M059J (cell line): ENCODE measurements at regions not wholly inside any gene's neighbourhood (a gene's known extent, or its start where the extent isn't known, plus 50 kb on each side); places are given as distances from the start of the nearest gene placed in this dataset.
"Not testable (repeated sequence)": the region's sequence is repeated elsewhere in the genome, so short reads cannot be mapped to it uniquely, and the experiment has no call there.

ENCODE experiments used
- DNase-seq: peaks from one replicate; pipeline ENCODE4 v3.0.0-alpha.2; 2012; ENCODE audit warnings: low read depth

GRCh38 chr13:104979281-104980030 lies 1556.0 kb downstream of the EFNB2 start:
- DNase-seq, result no peak

DNA sequence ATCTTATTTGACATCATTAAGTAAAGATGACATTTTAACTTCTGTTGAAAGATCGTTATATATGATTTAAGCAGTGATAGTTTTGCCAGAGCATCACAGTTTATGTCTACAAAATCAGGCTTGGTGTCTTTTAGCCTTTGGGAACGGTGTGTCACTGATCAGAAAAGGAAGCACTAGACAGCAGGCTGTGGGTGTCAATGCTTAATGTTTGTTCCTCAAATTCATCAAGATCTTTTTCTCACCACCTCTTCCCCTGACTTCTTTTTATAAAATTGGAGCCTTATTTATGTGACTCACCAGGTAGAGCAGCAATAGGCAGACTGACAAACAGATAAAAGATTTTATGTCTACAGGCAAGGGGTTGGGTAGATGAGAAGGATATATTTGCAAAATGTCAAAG lies 1558.5 kb downstream of the EFNB2 start:
- no peak for DNase-seq

GRCh38 chr13:104975272-104975671 lies 1560.2 kb downstream of the EFNB2 start:
- DNase-seq, result no peak

- no peak for DNase-seq
These were observed 1566.6 kb downstream of the EFNB2 start for GRCh38 chr13:104968876-104969275.

DNA sequence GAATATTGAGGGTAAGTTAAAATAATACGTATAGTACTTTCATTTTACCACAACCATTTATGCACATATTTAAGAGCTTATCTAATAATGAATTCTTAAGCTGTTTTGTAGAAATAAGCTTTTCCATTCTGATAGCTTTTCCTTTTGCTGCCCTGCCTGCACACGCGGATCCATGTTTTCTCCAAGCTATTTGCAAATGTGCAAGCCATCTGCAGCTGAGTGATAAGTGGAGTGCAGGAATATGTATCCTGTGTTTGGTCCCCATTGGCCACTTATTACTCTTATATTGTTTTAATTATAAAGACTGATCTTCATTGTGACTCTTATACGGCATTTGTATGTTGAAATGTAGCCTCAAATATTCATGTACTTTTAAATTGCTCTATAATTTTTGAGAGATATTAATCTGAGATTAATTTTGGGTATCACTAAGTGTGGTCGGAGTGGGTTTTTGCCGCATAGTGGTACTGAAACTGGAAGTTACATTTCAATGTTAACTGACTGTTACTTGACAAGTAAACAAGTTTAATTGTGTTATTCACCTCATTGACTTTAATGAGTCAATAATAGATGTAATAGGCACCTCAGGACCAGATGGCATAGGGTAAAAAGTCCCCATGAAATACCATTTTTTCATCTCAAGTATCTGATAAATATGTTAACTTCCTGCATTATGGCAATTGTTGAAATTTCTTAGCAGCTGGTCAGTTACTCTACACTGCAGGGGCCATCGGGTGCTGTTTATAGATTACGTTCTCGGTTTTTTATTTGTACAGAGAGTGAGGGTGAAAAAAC lies 1567.4 kb downstream of the EFNB2 start:
- no peak for DNase-seq

DNA sequence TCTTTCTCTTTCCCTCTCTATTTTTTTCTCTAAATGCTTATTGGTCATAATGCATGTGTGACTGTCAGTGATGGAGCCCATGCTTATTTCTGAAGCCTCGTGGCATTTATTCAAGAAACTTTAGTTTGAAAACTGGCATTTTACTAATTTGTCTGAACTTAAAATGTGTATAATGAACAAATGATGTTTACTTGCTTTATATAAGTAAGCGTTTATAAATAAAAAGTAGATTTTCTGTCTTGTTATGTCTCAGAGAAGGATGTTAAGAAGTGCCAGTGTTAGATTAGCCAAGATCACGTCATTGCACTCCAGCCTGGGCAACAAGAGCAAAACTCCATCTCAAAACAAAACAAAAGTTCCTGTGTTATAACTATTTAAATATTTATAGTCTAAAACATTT lies 1568.1 kb downstream of the EFNB2 start:
- DNase-seq, result no peak

GRCh38 chr13:104962411-104962810 lies 1573.1 kb downstream of the EFNB2 start:
- no peak for DNase-seq

GRCh38 chr13:104961246-104961645 lies 1574.2 kb downstream of the EFNB2 start:
- DNase-seq, result no peak

DNA sequence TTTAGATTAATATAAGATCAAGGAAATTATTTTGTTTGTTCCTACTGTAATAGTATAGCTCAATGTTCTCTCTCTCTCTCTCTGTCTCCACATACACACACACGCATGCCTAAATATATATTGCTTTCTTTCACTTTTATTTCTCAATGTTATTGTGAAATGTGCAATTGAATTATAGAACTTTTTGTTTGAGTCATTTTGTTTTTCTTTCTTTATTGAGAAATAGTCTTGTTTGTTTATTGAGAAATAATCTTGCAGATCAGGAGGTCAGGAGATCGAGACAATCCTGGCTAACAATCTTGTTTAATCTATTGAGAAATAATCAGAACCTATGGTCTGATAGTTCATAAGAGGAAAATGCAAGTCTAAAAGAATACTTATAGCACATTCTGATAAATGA lies 1581.3 kb downstream of the EFNB2 start:
- DNase-seq, result no peak

DNA sequence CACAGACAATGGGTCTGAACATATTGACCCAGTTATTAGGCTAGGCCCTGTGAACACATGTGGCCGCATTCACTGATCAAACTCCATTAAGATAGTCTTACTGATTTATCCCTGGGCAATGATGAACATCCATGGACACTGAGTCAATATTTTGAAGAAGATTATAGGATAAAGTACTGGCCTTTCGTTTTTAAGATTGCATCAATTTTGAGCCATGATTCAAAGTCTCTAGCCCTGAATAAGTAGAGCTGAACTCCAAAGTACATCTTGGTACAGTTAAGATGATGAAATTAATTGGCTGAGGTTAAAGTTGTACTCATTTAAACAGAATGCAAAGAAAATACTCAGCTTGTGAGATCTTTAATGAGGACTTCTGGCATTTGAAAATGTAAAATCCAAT lies 1581.9 kb downstream of the EFNB2 start:
- no peak for DNase-seq

DNA sequence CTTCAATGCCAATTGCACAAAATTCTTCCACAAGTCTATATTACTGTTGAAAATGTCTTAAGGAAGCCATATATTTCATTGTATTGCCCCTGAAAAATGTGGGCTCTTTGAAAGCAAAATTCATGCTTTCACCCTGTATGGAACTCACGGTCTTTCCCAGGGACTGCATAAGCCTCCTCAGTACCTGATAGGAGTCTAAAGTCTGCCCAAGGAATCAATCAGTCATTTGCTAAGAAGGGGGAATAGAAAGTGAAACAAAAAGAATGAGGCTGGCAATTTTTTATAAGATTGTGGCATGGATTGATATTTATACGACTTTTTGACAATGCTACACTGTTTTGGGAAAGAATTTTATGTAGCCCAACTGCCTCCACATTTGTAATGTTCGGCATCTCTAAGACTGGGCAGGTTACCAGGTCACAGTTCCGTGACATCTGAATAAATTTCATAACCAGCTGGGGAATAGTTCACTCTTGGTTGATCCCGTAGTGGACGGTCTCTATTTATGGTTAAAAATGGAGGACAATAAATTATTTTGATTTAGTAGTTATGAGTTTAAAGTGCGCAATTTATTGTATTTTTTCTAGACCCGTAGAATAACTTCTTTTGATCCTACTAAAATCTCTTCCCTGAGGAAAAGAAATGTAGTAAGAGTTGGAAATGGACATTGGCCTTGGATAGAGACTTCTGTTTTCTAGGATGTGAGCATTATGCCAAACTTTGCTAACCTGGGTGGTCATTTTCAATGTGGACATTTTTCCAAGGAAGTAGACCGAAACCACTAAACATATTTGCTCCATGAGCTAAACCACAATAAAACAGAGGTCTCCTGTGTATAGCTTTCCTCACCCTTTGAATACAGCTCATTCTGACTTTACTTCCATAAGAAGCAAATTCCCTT lies 1585.4 kb downstream of the EFNB2 start:
- DNase-seq, result peak; percentile 68

DNA sequence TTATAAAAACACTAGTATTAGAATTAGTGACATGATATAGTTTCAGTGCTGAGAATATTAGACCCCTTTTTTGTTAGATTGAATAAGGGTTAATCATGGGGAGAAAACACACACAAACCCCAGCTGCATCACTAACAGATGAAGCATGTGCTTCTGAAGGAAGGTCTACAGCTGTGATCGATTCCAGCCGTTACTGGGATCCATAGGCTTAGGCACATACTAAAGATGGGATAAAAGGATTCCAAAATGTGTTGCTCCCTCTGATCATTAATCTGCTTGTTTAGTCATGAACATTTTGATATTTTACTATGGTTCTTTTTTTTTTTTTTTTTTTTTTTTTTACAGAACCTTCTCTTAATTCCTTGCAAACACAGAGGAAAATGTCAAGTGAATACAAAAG lies 1591.3 kb downstream of the EFNB2 start:
- DNase-seq, result no peak

DNA sequence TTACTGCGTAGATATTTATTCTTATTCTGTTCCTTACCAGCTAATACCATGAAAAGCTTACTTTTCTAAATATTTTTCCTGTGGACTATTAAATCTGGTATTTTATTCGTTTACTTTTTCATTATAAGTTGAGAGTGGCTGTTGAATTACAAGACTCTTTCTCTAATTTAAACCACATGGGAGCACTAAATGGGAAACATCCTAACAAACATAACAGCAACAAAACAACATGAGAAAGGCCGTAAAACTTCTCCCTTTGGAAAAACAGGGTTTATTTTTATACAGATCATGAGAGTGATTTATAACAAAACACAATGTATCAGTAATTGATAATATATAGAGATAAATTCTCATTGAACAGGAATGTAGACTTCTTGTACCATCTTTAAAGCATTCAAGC lies 1592.1 kb downstream of the EFNB2 start:
- DNase-seq, result no peak

DNA sequence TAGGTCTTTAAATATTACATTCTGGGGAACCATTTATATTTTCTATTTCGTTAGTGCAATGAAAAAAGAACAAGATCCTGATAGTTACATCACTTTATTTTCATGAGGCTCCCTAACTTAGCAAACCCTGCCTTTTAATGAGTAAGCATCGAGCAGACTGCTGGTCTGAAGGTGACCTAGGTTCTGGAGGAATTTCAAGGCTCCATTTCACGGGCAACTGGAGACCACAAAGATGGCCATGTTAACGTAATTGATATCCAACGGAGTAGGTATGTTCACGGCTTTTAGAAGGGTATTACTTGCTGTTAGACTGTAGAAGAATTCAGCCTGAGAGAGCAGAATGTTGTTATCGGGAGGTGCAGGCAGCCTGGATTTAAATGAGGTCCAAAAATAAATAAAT lies 1597.6 kb downstream of the EFNB2 start:
- DNase-seq, result peak; percentile 65

- DNase-seq, result no peak
These were observed 1599.2 kb downstream of the EFNB2 start for GRCh38 chr13:104936304-104936703.

GRCh38 chr13:104920513-104920912 lies 1614.9 kb downstream of the EFNB2 start:
- DNase-seq, result not testable (repeated sequence)

- DNase-seq, result peak; percentile 17
These were observed 1615.4 kb downstream of the EFNB2 start for GRCh38 chr13:104920091-104920490.

GRCh38 chr13:104900191-104900817 lies 1635.2 kb downstream of the EFNB2 start:
- no peak for DNase-seq

GRCh38 chr13:104898484-104898883 lies 1637.0 kb downstream of the EFNB2 start:
- no peak for DNase-seq

DNA sequence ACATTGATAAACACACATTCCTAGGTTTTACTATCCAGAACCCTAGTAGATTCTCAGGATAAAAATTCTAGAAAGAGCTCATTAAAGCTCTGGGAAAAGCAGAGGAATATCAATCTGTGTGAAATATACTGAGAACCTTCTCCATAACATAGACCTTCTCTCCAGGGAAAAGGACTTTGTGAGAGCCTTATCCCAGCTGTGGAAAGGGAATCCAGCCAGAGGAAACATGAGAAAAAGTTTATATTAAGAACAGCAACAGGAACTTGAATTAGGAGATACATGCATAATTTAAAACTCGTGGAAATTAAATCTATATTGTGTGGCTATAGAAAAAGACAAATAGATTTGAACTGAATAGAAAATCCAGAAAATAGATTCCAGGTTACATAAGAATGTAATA lies 1639.9 kb downstream of the EFNB2 start:
- no peak for DNase-seq

GRCh38 chr13:104875038-104875754 lies 1660.3 kb downstream of the EFNB2 start:
- no peak for DNase-seq
